ENCODE measurements at regions not wholly inside any gene's neighbourhood (a gene's known extent, or its start where the extent isn't known, plus 50 kb on each side); places are given as distances from the start of the nearest gene placed in this dataset.
A peak's percentile ranks its signal among the peaks of the same experiment; 100 is the strongest.

DNA sequence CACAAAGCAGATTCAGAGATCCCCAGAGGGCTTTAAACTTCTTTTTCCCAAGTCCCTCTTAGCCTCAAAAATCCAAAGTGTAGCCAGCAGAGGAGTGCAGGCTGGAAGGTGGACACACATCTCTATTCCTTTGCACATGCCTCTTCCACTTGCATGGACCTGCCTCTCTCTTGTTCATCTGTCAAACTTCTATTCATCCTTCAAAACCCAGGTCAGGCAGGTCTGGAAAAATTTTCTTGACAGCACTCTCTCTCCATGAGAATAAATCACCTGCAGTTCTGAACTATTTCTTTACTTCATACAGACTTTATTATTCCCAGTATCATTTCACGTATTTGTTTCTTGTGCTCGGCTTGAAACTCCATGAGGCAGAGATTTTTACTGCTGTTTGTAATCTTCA is 127.5 kb downstream of the SS18 start:
- intact Hi-C loops (cut with DNase I): no loop called here
- DNase-seq: no peak
- ATAC-seq: no peak

DNA sequence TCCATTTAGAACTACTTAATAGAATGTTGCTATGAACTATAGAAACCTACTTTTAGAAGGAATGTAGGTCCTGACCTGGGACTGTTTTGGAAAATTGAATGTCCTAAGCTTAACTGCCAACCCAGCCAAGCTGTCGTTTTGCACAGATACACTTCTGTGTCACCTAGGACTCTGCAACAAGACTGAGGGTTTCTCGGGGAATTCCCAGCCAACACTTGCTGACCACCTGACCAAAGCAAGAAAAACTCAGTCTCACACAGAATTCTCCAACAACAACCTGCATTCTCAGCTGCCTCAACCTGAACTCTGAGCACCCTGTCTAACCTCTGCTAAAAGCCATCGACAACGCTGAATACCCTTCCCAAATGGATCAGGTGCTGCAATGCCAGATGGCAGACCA is 128.2 kb downstream of the SS18 start:
- ATAC-seq: no peak
- no peak for DNase-seq
- intact Hi-C loops (cut with DNase I): no loop called here

DNA sequence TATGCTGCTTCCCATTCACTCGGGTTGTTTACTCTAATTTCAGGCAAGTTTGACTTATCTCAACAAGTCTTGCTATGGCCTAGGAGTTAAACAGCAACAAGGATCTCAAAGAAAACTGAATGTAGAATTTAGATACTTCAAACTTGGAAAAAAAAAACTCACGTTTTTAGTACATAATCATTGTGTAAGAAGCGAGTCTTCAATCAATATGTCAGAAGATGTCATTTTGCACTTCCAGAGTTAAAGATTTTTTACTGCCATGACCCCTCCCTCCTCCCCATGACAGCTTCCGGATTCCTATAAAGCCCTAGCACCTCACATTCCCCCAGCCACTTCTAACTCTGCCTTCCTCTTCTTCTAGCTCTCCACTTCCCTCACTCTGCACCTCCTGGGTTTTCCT is 133.4 kb downstream of the SS18 start:
- DNase-seq: no peak
- ATAC-seq: no peak
- intact Hi-C loops (cut with DNase I): no loop called here

DNA sequence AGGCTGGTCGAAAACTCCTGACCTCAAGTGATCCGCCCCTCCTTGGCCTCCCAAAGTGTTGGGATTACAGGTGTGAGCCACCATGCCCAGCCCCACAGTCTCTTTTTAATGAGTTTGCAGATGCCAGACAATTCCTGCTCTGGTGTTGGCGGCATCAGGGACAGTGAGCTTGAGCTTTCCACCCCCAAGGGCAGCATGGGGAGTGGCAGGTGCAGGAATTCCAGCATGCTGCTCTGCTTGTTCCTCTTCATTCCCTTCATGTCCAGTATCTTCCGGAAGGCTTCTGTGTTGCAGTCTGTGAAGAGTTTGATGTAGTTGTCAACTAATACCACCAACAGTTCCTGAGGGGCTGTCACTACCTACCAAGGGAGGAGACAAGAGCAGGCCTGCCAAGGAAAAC is 137.3 kb downstream of the SS18 start:
- intact Hi-C loops (cut with DNase I): no loop called here
- DNase-seq (no peak), ATAC-seq (no peak)

DNA sequence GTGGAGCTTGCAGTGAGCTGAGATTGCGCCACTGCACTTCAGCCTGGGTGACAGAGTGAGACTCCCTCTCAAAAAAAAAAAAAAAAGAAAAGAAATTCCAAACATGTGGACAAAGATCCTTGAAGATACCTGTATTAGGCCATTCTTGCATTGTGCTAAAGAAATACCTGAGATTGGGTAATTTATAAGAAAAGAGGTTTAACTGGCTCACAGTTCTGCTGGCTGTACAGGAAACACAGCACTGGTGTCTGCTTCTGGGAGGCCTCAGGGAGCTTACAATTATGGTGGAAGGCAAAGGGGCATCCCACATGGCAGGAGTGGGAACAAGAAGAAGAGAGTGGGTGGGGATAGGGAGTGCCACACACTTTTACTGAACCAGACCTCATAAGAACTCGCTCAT is 140.1 kb downstream of the SS18 start:
- intact Hi-C loops (cut with DNase I): no loop called here
- no peak for DNase-seq

DNA sequence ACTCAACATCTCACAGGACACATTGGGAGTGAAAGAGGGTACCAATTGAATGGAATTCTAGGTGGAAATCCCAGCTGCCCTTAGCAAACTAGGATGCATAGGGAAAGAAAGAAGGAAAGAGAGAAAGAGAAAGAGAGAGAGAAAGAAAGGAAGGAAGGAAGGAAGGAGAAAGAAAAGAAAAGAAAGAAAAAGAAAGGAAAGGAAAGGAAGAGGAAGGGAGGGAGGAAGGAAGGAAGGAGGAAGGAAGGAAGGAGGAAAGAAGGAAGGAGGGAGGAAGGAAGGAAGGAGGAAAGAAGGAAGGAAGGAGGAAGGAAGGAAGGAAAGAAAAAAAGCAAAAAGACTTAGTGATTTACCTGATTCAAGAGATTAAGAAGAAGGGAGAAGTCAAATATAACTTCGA is 143.9 kb downstream of the SS18 start:
- ATAC-seq (no peak), DNase-seq (no peak)
- intact Hi-C loops (cut with DNase I): no loop called here

More for the DNA sequence above, 140.1 kb downstream of the SS18 start:
- ATAC-seq: no peak

DNA sequence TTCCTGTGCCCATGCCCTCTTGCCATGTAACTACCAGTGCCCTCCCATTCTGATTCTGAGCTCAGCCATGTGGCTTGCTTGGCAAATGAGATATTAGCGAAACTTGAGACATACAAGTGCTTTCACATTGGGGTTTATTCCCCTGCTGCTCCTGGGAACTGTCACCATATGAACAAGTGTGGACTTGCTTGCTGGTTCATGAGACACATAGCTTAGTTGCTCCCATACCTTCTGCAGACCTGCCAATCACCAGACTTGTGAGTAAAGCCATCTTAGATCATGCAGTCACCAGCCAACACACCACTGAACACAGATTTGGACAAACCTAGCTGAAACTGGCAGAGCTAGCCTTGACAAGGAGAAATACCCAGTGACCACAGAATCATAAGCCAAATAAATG is 155.1 kb downstream of the SS18 start:
- ATAC-seq (no peak), DNase-seq (no peak)
- intact Hi-C loops (cut with DNase I): no loop called here

DNA sequence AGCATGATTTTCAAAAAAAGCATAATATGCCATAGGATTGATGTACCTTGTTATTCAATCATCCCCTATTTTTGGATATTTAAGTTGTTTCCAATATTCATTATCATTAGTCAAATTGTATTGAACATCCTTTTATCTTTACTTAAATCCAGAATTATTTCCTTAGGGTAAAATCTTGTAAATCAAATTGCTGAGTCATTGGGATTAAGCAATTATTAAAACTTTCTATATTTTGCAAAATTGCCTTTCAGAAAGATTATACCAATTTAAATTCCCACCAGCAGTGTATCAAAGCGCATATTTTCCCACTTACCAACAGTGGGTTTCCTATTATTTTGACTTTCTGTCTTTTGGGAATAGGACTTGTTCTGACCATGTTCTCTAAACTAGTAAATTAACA is 159.3 kb downstream of the SS18 start:
- no peak for DNase-seq
- intact Hi-C loops (cut with DNase I): no loop called here
- no peak for ATAC-seq

DNA sequence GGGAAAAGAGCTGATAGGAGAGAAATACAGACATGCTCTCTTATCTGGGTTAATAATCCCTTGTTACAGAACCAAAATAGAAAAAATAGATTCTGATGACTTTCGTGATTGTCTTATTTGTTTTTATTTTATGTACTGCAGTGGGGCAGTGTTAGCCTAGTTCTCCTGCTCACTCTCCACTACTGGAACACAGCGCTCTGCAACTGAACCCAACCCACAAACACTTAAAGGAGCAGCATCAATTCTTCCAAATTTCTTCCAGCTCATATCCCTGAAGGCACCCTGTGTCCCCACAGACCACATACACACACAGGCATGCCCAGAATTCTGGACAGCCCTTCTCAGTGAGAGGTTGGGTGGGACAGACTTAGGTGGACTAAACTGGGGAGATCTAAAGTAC is 160.6 kb downstream of the SS18 start:
- intact Hi-C loops (cut with DNase I): no loop called here
- no peak for ATAC-seq

DNA sequence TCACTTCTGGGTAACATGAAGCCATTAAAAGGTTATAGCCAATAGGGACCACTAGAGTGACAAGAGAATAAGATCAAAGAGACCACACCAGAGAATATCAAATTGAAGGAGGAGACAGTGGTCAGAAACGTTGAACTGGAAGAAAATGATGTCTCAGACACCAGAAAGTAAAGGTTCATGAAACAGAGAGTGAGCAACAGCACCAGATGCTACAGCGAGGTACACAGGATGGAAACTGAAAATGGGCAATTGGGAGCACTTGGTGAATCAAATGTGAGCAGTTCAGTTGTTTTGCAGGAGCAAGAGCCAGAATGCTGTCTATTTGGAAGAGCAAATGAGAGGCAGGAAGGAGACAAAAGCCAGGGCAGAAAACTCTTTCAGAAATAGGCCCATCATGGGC is 162.6 kb downstream of the SS18 start:
- intact Hi-C loops (cut with DNase I): no loop called here
- DNase-seq (no peak), ATAC-seq (no peak)

More for the DNA sequence above, 160.6 kb downstream of the SS18 start:
- no peak for DNase-seq

DNA sequence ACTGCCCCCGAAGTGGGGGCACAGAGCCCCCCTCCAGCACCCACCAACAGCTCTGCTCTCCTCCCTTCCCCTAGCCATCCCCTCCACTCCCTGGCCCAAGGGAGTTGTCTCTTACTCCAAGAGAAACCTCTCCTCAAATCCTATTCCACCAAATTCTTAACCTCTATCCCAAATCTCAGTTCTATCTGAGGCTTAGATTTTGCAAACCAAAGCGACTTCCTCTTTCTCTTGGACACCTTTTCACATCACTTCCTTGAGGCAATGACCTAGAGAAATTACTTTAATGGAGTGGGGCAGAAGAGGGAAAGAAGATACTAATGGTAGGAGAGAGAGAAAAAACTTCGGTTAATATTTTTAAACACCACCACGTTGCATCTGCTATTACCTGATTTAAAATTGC is 167.2 kb downstream of the SS18 start:
- DNase-seq (no peak), ATAC-seq (no peak)
- intact Hi-C loops (cut with DNase I): no loop called here

DNA sequence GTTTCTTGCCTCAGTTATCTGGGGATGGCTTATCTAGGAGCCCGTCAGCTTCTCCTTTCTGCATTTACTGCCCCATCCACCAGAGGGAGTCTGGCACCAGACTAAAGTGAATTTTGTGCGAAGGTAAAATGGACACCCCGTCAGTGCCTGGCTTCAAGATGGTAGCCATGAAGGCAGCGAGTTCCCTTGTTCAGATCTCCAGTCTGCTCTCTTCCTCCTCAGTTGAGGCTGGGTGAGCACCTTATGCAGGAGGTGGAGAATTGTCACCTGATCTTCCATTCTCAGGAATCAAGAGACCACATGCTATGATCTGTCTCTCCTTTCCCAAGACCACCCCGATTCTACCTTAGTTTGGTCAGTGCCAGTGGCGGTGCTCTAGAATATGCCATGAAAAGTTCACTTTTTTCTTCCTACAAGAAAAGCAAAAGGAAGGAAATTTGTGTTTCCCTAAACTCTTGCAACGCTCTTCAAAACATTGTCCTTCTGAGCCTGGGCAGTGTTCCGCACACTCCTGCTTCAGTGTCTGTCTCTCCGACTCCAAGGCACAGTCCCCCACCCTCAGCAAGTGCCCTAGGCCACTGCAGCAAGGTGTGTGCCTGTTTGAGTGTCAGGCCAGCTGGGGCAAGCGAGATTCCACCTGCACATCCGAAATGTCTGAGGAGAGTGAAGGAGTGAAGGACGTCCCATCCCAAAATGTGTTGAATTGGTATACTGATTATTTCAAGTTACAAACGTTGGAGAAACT is 168.6 kb downstream of the SS18 start:
- DNase-seq: no peak
- intact Hi-C loops (cut with DNase I): no loop called here
- no peak for ATAC-seq

DNA sequence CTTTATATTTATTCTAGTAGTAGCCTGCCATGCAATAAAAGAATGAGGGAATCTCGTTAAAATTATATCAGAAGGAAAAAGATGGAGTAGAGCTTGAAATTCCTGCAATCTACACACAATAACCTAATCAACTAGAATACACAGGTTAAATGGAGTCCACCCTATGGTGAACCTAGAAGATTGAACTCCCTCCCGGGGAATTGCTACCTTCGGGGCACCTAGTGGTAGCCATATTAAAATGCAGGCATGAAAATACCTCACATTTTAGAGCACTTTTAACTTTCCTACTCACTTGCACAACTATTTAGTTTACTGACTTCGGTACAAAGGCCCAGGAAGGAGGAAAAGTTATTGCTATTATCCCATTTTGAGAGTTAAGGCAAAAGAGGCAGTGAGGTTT is 174.5 kb downstream of the SS18 start:
- ATAC-seq (no peak), DNase-seq (no peak)
- intact Hi-C loops (cut with DNase I): no loop called here

DNA sequence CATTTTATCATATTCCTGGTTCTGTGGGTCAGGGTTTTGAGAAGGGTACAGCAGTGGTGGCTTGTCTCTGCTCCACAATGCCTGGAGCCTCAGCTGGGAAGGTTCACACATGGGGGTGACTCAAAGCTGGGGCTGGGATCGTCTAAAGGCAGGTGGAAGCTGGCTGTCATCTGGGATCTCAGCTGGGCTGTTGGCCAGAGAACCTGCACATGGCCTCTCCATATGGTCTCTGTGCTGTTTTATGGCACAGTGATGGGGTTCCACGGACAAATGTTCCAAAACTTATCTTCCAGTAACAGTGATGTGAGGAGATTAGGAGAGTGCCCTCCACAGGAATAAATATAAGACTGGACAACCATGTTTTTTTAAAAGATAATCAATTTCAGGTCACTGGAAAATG is 191.4 kb downstream of the SS18 start:
- DNase-seq (no peak), ATAC-seq (no peak)
- intact Hi-C loops (cut with DNase I): loop anchor here in 1 of 2 donors (5.0 kb wide), 1 partner anchor 1022 kb away; no protein-coding TSS in a partner anchor

DNA sequence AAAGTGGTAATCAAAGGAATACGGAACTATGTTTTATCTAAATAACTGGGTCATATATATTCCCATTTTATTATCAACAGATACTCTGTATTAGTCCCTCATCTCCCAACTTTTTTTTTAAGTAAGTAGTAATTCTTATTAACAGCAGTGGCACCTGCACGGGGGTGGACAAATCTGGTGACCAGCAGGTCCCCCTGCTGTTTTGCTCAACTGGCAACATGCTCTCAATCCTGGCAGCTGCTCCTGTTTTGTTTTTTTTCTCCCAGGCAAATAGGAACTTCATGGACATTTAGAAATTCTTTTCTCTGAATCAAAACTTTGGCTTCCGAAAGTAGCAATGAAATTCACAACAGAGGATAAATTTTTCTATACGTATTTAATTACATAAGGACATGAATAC is 193.5 kb downstream of the SS18 start:
- intact Hi-C loops (cut with DNase I): loop anchor here in 1 of 2 donors (5.0 kb wide), 1 partner anchor 1020 kb away; no protein-coding TSS in a partner anchor
- DNase-seq (no peak), ATAC-seq (no peak)

DNA sequence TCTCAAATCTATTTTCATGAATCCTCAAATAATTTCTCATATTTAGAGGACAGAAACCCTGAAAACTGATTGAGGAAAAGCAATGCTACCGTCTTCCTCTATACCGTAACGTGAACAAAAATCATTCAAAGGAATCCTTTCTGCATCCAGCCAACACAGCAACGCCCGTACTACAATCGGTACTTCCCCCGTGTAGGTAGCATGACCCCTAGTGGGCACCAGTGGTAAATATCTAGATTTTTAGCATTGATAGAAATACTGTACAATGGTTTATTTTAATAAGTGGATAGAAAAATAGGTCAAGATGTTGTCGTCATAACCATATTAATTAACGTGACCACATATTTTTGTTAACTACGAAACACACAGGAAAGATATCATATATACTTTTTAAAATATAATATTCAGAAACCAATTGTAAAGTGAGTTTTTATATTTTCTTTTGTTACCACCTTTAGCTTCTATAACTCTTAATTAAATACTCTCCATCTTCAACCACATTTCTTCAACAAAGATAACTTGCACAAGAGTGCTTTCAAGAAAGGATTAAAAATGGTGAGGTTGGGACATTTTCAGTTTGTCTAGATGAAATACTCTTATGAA is 194.1 kb downstream of the SS18 start:
- peak; percentile 37 for DNase-seq
- intact Hi-C loops (cut with DNase I): loop anchor here in 1 of 2 donors (5.0 kb wide), 1 partner anchor 1019 kb away; no protein-coding TSS in a partner anchor
- peak in 1 of 2 donors; percentile 49 for ATAC-seq

DNA sequence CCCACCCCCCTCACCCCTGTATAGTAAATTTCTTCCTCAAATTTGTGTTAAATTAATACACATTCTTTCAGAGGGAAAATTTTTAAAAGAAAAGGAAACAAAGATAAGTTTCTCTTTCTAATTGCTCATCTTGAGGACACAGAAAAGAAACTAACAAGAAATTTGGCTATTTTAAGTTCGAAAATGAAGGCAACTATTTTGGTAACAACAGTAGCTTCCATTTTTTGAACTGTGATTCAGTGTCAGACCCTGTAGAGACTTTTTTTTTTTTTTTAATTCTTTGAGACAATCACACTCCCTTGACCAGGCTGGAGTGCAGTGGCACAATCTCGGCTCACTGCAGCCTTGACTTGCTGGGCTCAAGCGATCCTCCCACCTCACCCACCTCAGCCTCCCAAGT is 194.9 kb downstream of the SS18 start:
- ATAC-seq: no peak
- intact Hi-C loops (cut with DNase I): loop anchor here in 1 of 2 donors (5.0 kb wide), 1 partner anchor 1018 kb away; no protein-coding TSS in a partner anchor
- DNase-seq: no peak

DNA sequence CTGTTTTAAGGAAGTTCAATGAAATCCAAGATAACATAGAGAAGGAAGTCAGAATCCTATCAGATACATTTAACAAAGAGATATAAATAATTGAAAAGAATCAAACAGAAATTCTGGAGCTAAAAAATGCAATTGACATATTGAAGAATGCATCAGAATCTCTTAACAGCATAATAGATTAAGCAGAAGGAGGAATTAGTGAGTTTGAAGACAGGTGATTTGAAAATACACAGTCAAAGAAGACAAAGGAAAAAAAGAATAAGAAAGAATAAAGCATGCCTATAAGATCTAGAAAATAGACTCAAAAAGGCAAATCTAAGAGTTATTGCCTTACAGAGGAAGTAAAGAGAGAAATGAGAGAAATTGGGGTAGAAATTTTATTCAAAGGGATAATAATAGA is 204.1 kb downstream of the SS18 start:
- intact Hi-C loops (cut with DNase I): no loop called here
- ATAC-seq (no peak), DNase-seq (no peak)

DNA sequence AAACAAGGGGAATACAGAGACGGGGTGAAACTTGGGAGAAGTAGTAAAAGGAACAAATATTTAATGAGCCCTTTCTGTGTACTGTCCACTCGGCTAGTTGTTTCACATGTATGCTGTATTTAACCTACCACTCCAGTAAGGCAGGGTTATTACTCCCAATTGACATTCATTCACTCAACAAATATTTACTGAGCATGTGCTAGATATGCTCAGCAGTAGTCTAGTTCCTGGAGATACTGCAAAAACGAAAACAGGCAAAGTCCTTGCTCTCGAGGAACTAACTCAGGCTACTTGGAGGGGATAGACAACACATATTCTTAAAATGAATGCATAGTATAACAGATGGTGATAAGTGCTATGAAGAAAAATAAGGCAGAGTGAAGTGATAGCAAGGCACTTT is 207.3 kb downstream of the SS18 start:
- ATAC-seq: no peak
- intact Hi-C loops (cut with DNase I): no loop called here
- no peak for DNase-seq

DNA sequence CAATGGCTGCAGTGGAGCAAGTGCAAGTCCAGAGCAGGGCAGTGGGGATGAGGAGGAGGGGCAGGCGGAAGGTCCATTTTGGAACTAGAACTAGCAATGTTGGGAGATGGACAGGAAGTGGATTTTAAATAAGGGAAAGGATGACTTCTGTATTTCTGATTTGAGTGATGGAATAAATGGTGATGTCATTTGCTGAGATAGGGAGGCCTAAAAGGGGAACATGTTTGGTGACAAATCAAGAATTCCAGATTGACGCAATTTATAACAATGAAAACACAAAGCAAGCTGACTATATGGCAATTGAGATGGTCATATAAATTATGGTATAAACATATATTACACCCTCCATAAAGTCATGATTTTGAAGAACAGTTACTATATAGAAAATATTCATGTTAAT is 209.3 kb downstream of the SS18 start:
- ATAC-seq (no peak), DNase-seq (no peak)
- intact Hi-C loops (cut with DNase I): no loop called here

DNA sequence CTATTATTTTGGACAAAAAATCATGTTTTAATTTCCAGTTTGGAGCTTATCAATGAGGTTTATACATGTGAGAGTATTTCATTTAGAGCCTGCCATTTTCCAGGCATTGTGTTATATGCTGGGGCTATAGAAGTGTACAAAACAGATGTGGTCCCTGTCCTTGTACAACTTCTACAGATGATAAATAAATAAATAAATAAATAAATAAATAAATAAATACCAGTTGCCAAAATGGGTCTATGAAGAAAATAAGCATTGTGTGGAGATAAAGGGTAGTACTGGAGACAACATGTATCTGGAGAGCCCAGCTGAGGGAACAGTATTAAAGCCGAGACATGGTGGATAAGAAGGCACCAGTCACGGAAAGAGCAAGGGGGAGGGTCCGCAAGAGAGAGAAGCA is 210.0 kb downstream of the SS18 start:
- no peak for DNase-seq
- ATAC-seq: no peak
- intact Hi-C loops (cut with DNase I): no loop called here

Measured in left cardiac atrium (tissue), 4 donors.